DND-41 (cell line): ENCODE measurements at regions not wholly inside any gene's neighbourhood (a gene's known extent, or its start where the extent isn't known, plus 50 kb on each side); places are given as distances from the start of the nearest gene placed in this dataset.
"Not testable (repeated sequence)": the region's sequence is repeated elsewhere in the genome, so short reads cannot be mapped to it uniquely, and the experiment has no call there.

ENCODE experiments used
- EZH2 ChIP-seq: IDR thresholded peaks from 3 replicates; pipeline ENCODE4 v1.6.1; 2012; ENCODE audit warnings: borderline replicate concordance, low read depth, mild to moderate bottlenecking, moderate library complexity, low read length, inconsistent platforms; ENCODE audit not compliant: severe bottlenecking
- TF ChIP-seq, protein P1 (sequence below): IDR thresholded peaks from 2 replicates; pipeline ENCODE4 v1.5.1; 2012; ENCODE audit warnings: borderline replicate concordance, low read length, moderate library complexity, mild to moderate bottlenecking; ENCODE audit not compliant: poor library complexity, severe bottlenecking; ENCODE audit errors: extremely low read depth

DNA sequence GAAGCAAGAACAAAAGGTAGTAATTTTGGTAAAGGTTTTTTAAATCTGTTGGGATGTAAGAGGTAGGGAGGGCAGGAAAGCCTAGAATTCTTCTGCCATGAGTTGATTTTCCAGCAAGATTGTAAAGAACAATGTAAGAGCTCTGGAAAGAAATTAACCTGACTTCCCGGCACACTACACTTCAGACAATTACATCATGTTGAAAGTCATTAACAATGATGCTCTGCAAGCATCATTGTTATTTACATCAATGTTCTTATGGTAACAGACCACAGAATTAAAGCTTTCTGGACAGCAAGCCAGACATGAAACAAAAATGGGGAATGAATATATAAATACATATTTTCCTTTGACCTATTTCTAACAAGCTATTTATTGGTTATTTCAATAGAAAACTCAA is 342.2 kb downstream of the CEP170 start:
- not testable (repeated sequence) for TF ChIP-seq EZH2
- TF ChIP-seq, protein P1, sequence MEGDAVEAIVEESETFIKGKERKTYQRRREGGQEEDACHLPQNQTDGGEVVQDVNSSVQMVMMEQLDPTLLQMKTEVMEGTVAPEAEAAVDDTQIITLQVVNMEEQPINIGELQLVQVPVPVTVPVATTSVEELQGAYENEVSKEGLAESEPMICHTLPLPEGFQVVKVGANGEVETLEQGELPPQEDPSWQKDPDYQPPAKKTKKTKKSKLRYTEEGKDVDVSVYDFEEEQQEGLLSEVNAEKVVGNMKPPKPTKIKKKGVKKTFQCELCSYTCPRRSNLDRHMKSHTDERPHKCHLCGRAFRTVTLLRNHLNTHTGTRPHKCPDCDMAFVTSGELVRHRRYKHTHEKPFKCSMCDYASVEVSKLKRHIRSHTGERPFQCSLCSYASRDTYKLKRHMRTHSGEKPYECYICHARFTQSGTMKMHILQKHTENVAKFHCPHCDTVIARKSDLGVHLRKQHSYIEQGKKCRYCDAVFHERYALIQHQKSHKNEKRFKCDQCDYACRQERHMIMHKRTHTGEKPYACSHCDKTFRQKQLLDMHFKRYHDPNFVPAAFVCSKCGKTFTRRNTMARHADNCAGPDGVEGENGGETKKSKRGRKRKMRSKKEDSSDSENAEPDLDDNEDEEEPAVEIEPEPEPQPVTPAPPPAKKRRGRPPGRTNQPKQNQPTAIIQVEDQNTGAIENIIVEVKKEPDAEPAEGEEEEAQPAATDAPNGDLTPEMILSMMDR, result not testable (repeated sequence)
